Mesendoderm (in vitro differentiated cells): ENCODE measurements at regions not wholly inside any gene's neighbourhood (a gene's known extent, or its start where the extent isn't known, plus 50 kb on each side); places are given as distances from the start of the nearest gene placed in this dataset.

Experiments
- DNase-seq: peaks from one replicate; pipeline ENCODE4 v3.0.0; 2013
- H2AK5ac ChIP-seq: 2 replicates; pipeline ENCODE4 v1.6.1; 2013; ENCODE audit warnings: low read length, inconsistent platforms
- H2BK120ac ChIP-seq: 2 replicates; pipeline ENCODE4 v1.6.1; 2013; ENCODE audit warnings: low read depth, mild to moderate bottlenecking, low read length, moderate library complexity, mixed read lengths
- H2BK15ac ChIP-seq: replicated peaks from 2 replicates; pipeline ENCODE4 v1.6.1; 2013; ENCODE audit warnings: low read depth, mild to moderate bottlenecking, moderate library complexity
- H2BK5ac ChIP-seq: 2 replicates; pipeline ENCODE4 v1.6.1; 2013; ENCODE audit warnings: low read length, inconsistent platforms
- H3K18ac ChIP-seq: 2 replicates; pipeline ENCODE4 v1.6.1; 2013; ENCODE audit warnings: mild to moderate bottlenecking, low read length, mixed read lengths
- H3K23ac ChIP-seq: one replicate; pipeline ENCODE4 v1.6.1; 2013; ENCODE audit warnings: low read length
- H3K27ac ChIP-seq: 2 replicates; pipeline ENCODE4 v1.5.1; 2013; ENCODE audit warnings: low read depth, mild to moderate bottlenecking, inconsistent platforms, low read length, moderate library complexity
- H3K27me3 ChIP-seq: 2 replicates; pipeline ENCODE4 v1.6.1; 2013; ENCODE audit warnings: low read length, control low read depth, mild to moderate bottlenecking, inconsistent platforms; ENCODE audit not compliant: insufficient read depth, poor library complexity
- H3K36me3 ChIP-seq: 2 replicates; pipeline ENCODE4 v1.6.1; 2013; ENCODE audit warnings: low read length, inconsistent platforms; ENCODE audit not compliant: control insufficient read depth, insufficient read depth
- H3K4ac ChIP-seq: one replicate; pipeline ENCODE4 v1.6.1; 2013; ENCODE audit warnings: low read depth, mild to moderate bottlenecking, low read length, moderate library complexity
- H3K4me1 ChIP-seq: 2 replicates; pipeline ENCODE4 v1.6.1; 2013; ENCODE audit warnings: low read depth, low read length, inconsistent platforms; ENCODE audit not compliant: control insufficient read depth
- H3K4me2 ChIP-seq: 2 replicates; pipeline ENCODE4 v1.6.1; 2013; ENCODE audit warnings: low read length
- H3K4me3 ChIP-seq: 2 replicates; pipeline ENCODE4 v1.5.1; 2013; ENCODE audit warnings: mild to moderate bottlenecking, low read length
- H3K56ac ChIP-seq: one replicate; pipeline ENCODE4 v1.6.1; 2013; ENCODE audit warnings: low read length
- H3K79me1 ChIP-seq: 2 replicates; pipeline ENCODE4 v1.6.1; 2013; ENCODE audit warnings: low read length, inconsistent platforms
- H3K79me2 ChIP-seq: 2 replicates; pipeline ENCODE4 v1.6.1; 2013; ENCODE audit warnings: mild to moderate bottlenecking, low read length; ENCODE audit not compliant: control insufficient read depth, insufficient read depth
- H3K9ac ChIP-seq: 2 replicates; pipeline ENCODE4 v1.6.1; 2013; ENCODE audit warnings: low read length, inconsistent platforms
- H4K5ac ChIP-seq: one replicate; pipeline ENCODE4 v1.6.1; 2013; ENCODE audit warnings: low read length
- H4K8ac ChIP-seq: one replicate; pipeline ENCODE4 v1.6.1; 2013; ENCODE audit warnings: low read depth, mild to moderate bottlenecking, control low read depth, low read length, moderate library complexity
- WGBS: extraction: QIAGEN DNeasy Blood & Tissue Kit; methylation state at CpG from one replicate; pipeline ENCODE4 v1.1.7; 2013; ENCODE audit warnings: low lambda C conversion rate, missing lambda C conversion rate; ENCODE audit not compliant: insufficient coverage; ENCODE audit errors: extremely low coverage; 5-methylcytosine and 5-hydroxymethylcytosine counted together

GRCh38 chr15:70438776-70439175 is 324.6 kb downstream of the UACA start:
- no peaks in the 10 kb centered on the region for H3K27me3 ChIP-seq
- no CpG with 5 or more reads among the region's 11 CpGs for WGBS
- no peak overlapping the region for H2AK5ac ChIP-seq
- no peaks in the 10 kb centered on the region for H3K79me2 ChIP-seq
- H4K5ac ChIP-seq, result no peak overlapping the region
- H2BK120ac ChIP-seq, result no peak overlapping the region
- H3K18ac ChIP-seq, result no peak overlapping the region
- H4K8ac ChIP-seq, result no peak overlapping the region
- H3K79me1 ChIP-seq, result no peaks in the 10 kb centered on the region
- no peak overlapping the region for H3K4me2 ChIP-seq
- no peak overlapping the region for H3K27ac ChIP-seq
- no peak for DNase-seq
- H3K56ac ChIP-seq, result no peak overlapping the region
- no peak overlapping the region for H3K9ac ChIP-seq
- H3K4me3 ChIP-seq, result no peak overlapping the region
- no peak overlapping the region for H2BK5ac ChIP-seq
- no peak overlapping the region for H3K4ac ChIP-seq
- H3K4me1 ChIP-seq, result no peaks in the 10 kb centered on the region
- H3K23ac ChIP-seq, result no peak overlapping the region
- no peaks in the 10 kb centered on the region for H3K36me3 ChIP-seq
- no peak overlapping the region for H2BK15ac ChIP-seq

DNA sequence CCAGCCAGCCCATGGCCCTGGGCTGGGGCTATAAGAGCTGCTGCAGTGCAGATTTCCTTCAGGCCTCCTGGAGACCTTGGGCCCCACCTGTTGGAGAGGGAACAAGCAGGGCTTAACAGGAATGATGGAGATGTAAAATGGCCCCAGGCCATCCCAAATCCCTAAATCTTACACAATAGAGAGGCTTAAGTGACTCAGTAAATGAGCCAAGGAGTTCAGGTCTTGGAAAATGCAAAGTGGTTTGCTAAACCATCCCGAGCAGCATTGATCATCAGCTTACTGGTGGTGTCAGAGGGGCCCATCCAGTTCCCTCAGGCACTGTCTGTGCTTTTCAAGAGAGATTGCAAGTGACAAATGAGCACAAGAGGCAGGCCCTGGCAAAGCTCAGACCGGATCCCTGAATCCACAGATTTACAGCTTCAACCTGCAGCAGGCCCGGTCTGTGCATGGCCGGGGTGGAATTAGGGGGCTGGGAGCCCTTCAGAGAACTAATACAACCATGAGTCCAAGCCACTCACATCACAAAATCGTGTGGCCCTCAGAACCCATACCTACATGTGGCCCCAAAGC is 325.4 kb downstream of the UACA start:
- Histone ChIP-seq H3K4me1 (no peaks in the 10 kb centered on the region), H2AK5ac (no peak overlapping the region), H3K27me3 (no peaks in the 10 kb centered on the region), H3K36me3 (no peaks in the 10 kb centered on the region), H3K4me3 (no peak overlapping the region), H2BK120ac (no peak overlapping the region), H3K9ac (no peak overlapping the region), H2BK15ac (no peak overlapping the region), H3K23ac (no peak overlapping the region), H3K27ac (no peak overlapping the region), H3K79me2 (no peaks in the 10 kb centered on the region), H3K4me2 (no peak overlapping the region), H3K4ac (no peak overlapping the region), H3K79me1 (no peaks in the 10 kb centered on the region), H3K18ac (no peak overlapping the region), H4K8ac (no peak overlapping the region), H3K56ac (no peak overlapping the region), H2BK5ac (no peak overlapping the region), H4K5ac (no peak overlapping the region)
- peak; percentile 95 for DNase-seq
- no CpG with 5 or more reads among the region's 5 CpGs for WGBS

GRCh38 chr15:70437089-70437488 is 326.3 kb downstream of the UACA start:
- H3K23ac ChIP-seq, result no peak overlapping the region
- H2BK5ac ChIP-seq, result no peak overlapping the region
- no peak overlapping the region for H3K18ac ChIP-seq
- no peak for DNase-seq
- no peak overlapping the region for H2BK15ac ChIP-seq
- no peak overlapping the region for H4K8ac ChIP-seq
- H3K27me3 ChIP-seq, result no peaks in the 10 kb centered on the region
- H3K36me3 ChIP-seq, result no peaks in the 10 kb centered on the region
- no peak overlapping the region for H3K9ac ChIP-seq
- no peaks in the 10 kb centered on the region for H3K79me2 ChIP-seq
- H4K5ac ChIP-seq, result no peak overlapping the region
- no peak overlapping the region for H3K4me3 ChIP-seq
- no peak overlapping the region for H3K4ac ChIP-seq
- H3K4me1 ChIP-seq, result no peaks in the 10 kb centered on the region
- no CpG with 5 or more reads among the region's 6 CpGs for WGBS
- no peaks in the 10 kb centered on the region for H3K79me1 ChIP-seq
- no peak overlapping the region for H2BK120ac ChIP-seq
- no peak overlapping the region for H2AK5ac ChIP-seq
- no peak overlapping the region for H3K27ac ChIP-seq
- H3K4me2 ChIP-seq, result no peak overlapping the region
- H3K56ac ChIP-seq, result no peak overlapping the region

DNA sequence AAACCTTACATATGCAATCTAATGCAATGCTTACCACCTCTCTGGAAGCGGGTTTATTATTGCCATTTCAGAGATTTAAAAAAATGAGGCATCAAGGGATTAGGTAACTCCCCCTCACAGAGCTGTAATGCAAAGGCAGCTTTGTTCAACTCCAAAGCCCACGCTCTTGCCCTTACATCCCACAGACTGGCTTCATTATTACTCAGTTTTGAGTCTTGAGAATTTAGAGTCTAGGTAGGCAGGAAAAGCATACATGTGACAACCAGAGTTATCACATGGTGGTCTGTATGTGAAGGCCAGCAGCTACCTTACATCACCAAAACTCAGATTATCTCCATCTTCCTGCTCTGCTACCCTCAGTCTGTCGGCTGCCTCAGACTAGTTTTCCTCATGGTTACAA is 326.9 kb downstream of the UACA start:
- no peak overlapping the region for H3K4ac ChIP-seq
- no peak overlapping the region for H4K5ac ChIP-seq
- no CpG with 5 or more reads among the region's 3 CpGs for WGBS
- H3K79me1 ChIP-seq, result no peaks in the 10 kb centered on the region
- no peak overlapping the region for H3K4me3 ChIP-seq
- no peak overlapping the region for H2AK5ac ChIP-seq
- no peak overlapping the region for H2BK120ac ChIP-seq
- H3K27ac ChIP-seq, result no peak overlapping the region
- no peak overlapping the region for H3K56ac ChIP-seq
- no peaks in the 10 kb centered on the region for H3K27me3 ChIP-seq
- H3K18ac ChIP-seq, result no peak overlapping the region
- no peak overlapping the region for H3K23ac ChIP-seq
- H3K4me1 ChIP-seq, result no peaks in the 10 kb centered on the region
- no peak for DNase-seq
- H3K4me2 ChIP-seq, result no peak overlapping the region
- no peak overlapping the region for H2BK5ac ChIP-seq
- no peak overlapping the region for H3K9ac ChIP-seq
- no peaks in the 10 kb centered on the region for H3K79me2 ChIP-seq
- no peak overlapping the region for H4K8ac ChIP-seq
- no peak overlapping the region for H2BK15ac ChIP-seq
- H3K36me3 ChIP-seq, result no peaks in the 10 kb centered on the region

DNA sequence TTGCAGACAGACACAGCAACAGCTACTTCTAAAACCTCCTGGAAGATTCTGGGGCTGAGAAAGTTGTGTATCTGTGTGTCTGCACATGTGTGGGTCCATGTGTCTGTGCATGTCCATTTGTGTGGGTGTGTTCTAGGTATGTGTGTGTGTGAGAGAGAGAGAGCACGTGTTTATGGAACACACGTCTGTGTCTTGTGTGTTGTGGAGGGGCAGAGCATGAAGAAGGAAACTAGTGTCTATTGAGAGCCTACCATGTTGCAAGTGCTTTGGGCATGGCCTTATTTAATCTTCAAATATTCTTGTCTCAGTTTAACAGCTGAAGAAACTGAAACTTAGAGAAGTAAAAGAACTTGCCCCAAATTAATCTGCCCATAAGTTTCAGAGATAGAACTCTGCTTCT is 327.5 kb downstream of the UACA start:
- no peaks in the 10 kb centered on the region for H3K27me3 ChIP-seq
- H4K5ac ChIP-seq, result no peak overlapping the region
- no peak overlapping the region for H3K4ac ChIP-seq

GRCh38 chr15:70435369-70435768 is 328.0 kb downstream of the UACA start:
- no peaks in the 10 kb centered on the region for H3K79me2 ChIP-seq
- no peak overlapping the region for H3K4me2 ChIP-seq
- H2BK5ac ChIP-seq, result no peak overlapping the region
- no peak overlapping the region for H3K4ac ChIP-seq
- H3K9ac ChIP-seq, result no peak overlapping the region
- no peak overlapping the region for H3K56ac ChIP-seq
- no peaks in the 10 kb centered on the region for H3K4me1 ChIP-seq
- no peak overlapping the region for H3K18ac ChIP-seq
- H3K27ac ChIP-seq, result no peak overlapping the region
- H3K79me1 ChIP-seq, result no peaks in the 10 kb centered on the region
- no peak for DNase-seq
- no CpG with 5 or more reads among the region's 3 CpGs for WGBS
- no peak overlapping the region for H4K5ac ChIP-seq
- no peak overlapping the region for H2BK15ac ChIP-seq
- no peak overlapping the region for H3K23ac ChIP-seq
- no peaks in the 10 kb centered on the region for H3K36me3 ChIP-seq
- H3K4me3 ChIP-seq, result no peak overlapping the region
- no peak overlapping the region for H4K8ac ChIP-seq
- no peak overlapping the region for H2BK120ac ChIP-seq
- H2AK5ac ChIP-seq, result no peak overlapping the region
- no peaks in the 10 kb centered on the region for H3K27me3 ChIP-seq

More for the DNA sequence above, 327.5 kb downstream of the UACA start:
- H3K79me2 ChIP-seq, result no peaks in the 10 kb centered on the region
- H4K8ac ChIP-seq, result no peak overlapping the region
- no peaks in the 10 kb centered on the region for H3K4me1 ChIP-seq
- H2BK15ac ChIP-seq, result no peak overlapping the region
- peak overlapping the region; percentile 57 for H3K23ac ChIP-seq
- no peak overlapping the region for H3K18ac ChIP-seq
- no peak for DNase-seq
- H3K27ac ChIP-seq, result no peak overlapping the region
- H3K79me1 ChIP-seq, result no peaks in the 10 kb centered on the region
- no peaks in the 10 kb centered on the region for H3K36me3 ChIP-seq
- H3K9ac ChIP-seq, result no peak overlapping the region
- H3K56ac ChIP-seq, result no peak overlapping the region
- H2BK5ac ChIP-seq, result no peak overlapping the region
- WGBS, result no CpG with 5 or more reads among the region's 2 CpGs
- no peak overlapping the region for H3K4me3 ChIP-seq
- H3K4me2 ChIP-seq, result no peak overlapping the region
- no peak overlapping the region for H2BK120ac ChIP-seq
- no peak overlapping the region for H2AK5ac ChIP-seq
